Kidney (tissue), 13 donors: ENCODE measurements at regions not wholly inside any gene's neighbourhood (a gene's known extent, or its start where the extent isn't known, plus 50 kb on each side); places are given as distances from the start of the nearest gene placed in this dataset.
A peak's percentile ranks its signal among the peaks of the same experiment; 100 is the strongest.

Experiments
- DNase-seq, 5 donors: peaks; one replicate each; pipeline ENCODE4 v3.0.0-alpha.2; 2013 to 2020
- FAIRE-seq: peaks from 2 replicates; lab custom pipeline; 2012; peaks lifted over from hg19 to GRCh38; lab: Jason Lieb, UNC
- H3K27ac ChIP-seq, 2 donors: one replicate each; pipeline ENCODE4 v1.7.0; 2013; ENCODE audit warnings: low read depth in 2 of 2, low read length in 2 of 2, inconsistent platforms in 1 of 2
- H3K27me3 ChIP-seq: one replicate; pipeline ENCODE4 v1.7.1; 2013; ENCODE audit warnings: low read length, inconsistent platforms; ENCODE audit not compliant: control insufficient read depth, insufficient read depth
- H3K36me3 ChIP-seq, 3 donors: one replicate each; pipeline versions ENCODE4 v1.7.0 to v1.7.1; 2013; ENCODE audit warnings: low read length in 3 of 3, control low read depth in 1 of 3, inconsistent platforms in 1 of 3; ENCODE audit not compliant: insufficient read depth in 3 of 3, control insufficient read depth in 2 of 3
- H3K4me1 ChIP-seq, 3 donors: one replicate each; pipeline versions ENCODE4 v1.7.0 to v1.7.1; 2013; ENCODE audit warnings: low read length in 3 of 3, inconsistent platforms in 1 of 3, low read depth in 1 of 3; ENCODE audit not compliant: control insufficient read depth in 2 of 3, insufficient read depth in 2 of 3
- H3K4me3 ChIP-seq, 3 donors: one replicate each; pipeline versions ENCODE4 v1.7.0 to v1.8.1; 2013; ENCODE audit warnings: low read length in 3 of 3, control low read depth in 1 of 3, inconsistent platforms in 1 of 3
- H3K9ac ChIP-seq, 3 donors: one replicate each; pipeline versions ENCODE4 v1.7.0 to v1.7.1; 2013; ENCODE audit warnings: low read length in 3 of 3, control low read depth in 1 of 3, inconsistent platforms in 1 of 3
- H3K9me3 ChIP-seq, 3 donors: one replicate each; pipeline versions ENCODE4 v1.7.0 to v1.7.1; 2013; ENCODE audit warnings: low read length in 3 of 3, control low read depth in 1 of 3, inconsistent platforms in 1 of 3; ENCODE audit not compliant: control insufficient read depth in 2 of 3, insufficient read depth in 1 of 3
- CTCF ChIP-seq: IDR thresholded peaks from 3 replicates; pipeline ENCODE4 v1.5.1; 2012; ENCODE audit warnings: mild to moderate bottlenecking, moderate library complexity, borderline replicate concordance; ENCODE audit not compliant: insufficient read depth; ENCODE audit errors: extremely low read depth
- intact Hi-C: fragments of 100-400 bp; cut with DNase I; formaldehyde crosslinking; loops from one replicate; pipeline ENCODE4 v1.11.1; 2022
- donor health status: control.
- donor health status: control.
- donor health status: control.
- donor health status: control.
- donor health status: control.
- donor health status: DM: yes; HTN: yes; CAD: no.
- donor health status: Normal renal cell carcinoma (clear cell type).

GRCh38 chr2:150168595-150169236 is 318.8 kb downstream of the RND3 start:
- intact Hi-C loops, result no loop called here
- Histone ChIP-seq H3K9ac (no peak overlapping the region), H3K27ac (no peak overlapping the region), H3K27me3 (no peaks in the 10 kb centered on the region), H3K4me1 (no peaks in the 10 kb centered on the region), H3K36me3 (no peaks in the 10 kb centered on the region), H3K9me3 (no peaks in the 10 kb centered on the region), H3K4me3 (no peak overlapping the region)
- DNase-seq (no peak), FAIRE-seq (no peak)
- no peak for TF ChIP-seq CTCF

- no peaks in the 10 kb centered on the region for H3K9me3 ChIP-seq
- no peak for TF ChIP-seq CTCF
- no peak overlapping the region for H3K4me3 ChIP-seq
- no peak overlapping the region for H3K27ac ChIP-seq
- no peaks in the 10 kb centered on the region for H3K36me3 ChIP-seq
- no peak overlapping the region for H3K9ac ChIP-seq
- H3K27me3 ChIP-seq, result no peaks in the 10 kb centered on the region
- no peaks in the 10 kb centered on the region for H3K4me1 ChIP-seq
- FAIRE-seq, result no peak
- intact Hi-C loops, result no loop called here
- DNase-seq, result no peak
Measured at GRCh38 chr2:150167711-150168110, 319.8 kb downstream of the RND3 start.

- DNase-seq (peak in 3 of 5 donors; percentile 17 to 58 (median 46)), FAIRE-seq (no peak)
- H3K27me3 ChIP-seq, result no peaks in the 10 kb centered on the region
- H3K27ac ChIP-seq, result no peak overlapping the region
- H3K36me3 ChIP-seq, result no peaks in the 10 kb centered on the region
- intact Hi-C loops, result no loop called here
- no peak overlapping the region for H3K9ac ChIP-seq
- no peaks in the 10 kb centered on the region for H3K4me1 ChIP-seq
- H3K4me3 ChIP-seq, result no peak overlapping the region
- no peaks in the 10 kb centered on the region for H3K9me3 ChIP-seq
- no peak for TF ChIP-seq CTCF
Measured at GRCh38 chr2:150166313-150167051, 321.0 kb downstream of the RND3 start.
